ENCODE measurements at regions not wholly inside any gene's neighbourhood (a gene's known extent, or its start where the extent isn't known, plus 50 kb on each side); places are given as distances from the start of the nearest gene placed in this dataset.

DNA sequence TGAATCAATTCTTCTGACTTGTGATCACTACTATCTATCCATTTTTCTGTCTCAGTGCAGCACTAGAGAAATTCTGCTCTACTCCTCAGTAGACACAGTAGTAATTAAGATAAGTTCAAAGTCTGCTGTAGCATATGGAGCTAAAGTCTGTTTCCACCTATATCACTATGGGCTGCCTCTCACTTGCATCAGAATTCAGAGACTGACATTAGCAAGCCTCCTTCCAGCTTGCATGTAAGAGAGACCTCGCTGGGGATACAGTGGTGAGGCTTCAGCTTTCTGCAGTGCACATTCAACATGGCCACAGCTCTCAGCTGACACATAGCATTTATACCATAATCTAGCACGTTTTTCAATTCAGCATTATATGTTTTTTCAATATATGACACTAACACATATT is 217.0 kb downstream of the PLOD2 start:
- TF ChIP-seq, protein P1, sequence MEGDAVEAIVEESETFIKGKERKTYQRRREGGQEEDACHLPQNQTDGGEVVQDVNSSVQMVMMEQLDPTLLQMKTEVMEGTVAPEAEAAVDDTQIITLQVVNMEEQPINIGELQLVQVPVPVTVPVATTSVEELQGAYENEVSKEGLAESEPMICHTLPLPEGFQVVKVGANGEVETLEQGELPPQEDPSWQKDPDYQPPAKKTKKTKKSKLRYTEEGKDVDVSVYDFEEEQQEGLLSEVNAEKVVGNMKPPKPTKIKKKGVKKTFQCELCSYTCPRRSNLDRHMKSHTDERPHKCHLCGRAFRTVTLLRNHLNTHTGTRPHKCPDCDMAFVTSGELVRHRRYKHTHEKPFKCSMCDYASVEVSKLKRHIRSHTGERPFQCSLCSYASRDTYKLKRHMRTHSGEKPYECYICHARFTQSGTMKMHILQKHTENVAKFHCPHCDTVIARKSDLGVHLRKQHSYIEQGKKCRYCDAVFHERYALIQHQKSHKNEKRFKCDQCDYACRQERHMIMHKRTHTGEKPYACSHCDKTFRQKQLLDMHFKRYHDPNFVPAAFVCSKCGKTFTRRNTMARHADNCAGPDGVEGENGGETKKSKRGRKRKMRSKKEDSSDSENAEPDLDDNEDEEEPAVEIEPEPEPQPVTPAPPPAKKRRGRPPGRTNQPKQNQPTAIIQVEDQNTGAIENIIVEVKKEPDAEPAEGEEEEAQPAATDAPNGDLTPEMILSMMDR (conservative IDR thresholded peaks at IDR 0.05; ENCODE audit: low read length) = no peak
- no peak overlapping the region for H3K4me3 ChIP-seq (ENCODE audit: low read length)
- no peak for DNase-seq (ENCODE audit: low read depth)

DNA sequence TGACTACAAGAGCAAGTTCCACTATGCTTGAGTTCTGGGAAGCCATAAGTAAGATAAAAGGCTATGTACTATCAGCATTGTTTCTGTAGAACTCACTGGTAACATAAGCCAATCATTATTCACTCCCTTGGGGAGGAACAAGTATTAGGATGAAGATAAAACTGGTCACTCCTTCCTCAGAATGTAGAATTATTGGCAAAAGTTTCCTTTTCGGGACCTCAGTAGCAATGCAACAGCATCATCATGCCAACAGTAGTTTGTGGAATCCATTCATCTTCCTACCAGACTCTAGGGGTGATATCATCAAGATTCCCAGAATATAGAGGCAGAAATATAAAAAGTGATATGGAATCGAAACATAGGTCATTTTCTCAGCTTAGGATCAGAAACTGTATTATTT is 209.5 kb downstream of the PLOD2 start:
- H3K4me3 ChIP-seq (ENCODE audit: low read length) = no peak overlapping the region
- DNase-seq (ENCODE audit: low read depth) = peak; percentile 44
- TF ChIP-seq, protein P1 (conservative IDR thresholded peaks at IDR 0.05; ENCODE audit: low read length) = no peak

DNA sequence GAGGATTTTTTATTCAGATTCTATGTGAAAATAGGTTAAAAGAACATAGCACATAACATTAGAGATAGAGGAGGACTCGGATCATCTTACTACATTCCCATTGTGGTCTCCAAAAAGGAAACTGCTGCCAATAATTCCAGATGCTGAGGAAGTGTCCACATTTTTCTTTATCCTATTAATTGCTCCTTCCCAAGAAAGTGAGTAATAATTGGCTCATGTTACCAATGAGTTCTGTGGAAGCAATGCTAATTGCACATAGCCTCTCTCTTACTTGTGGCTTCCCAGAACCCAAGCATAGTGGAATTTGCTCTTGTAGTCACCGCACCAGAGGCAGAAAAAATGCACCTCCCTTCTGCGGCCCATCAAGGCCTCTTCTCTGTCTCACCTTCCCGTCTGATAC is 208.4 kb downstream of the PLOD2 start:
- H3K4me3 ChIP-seq (ENCODE audit: low read length) = no peak overlapping the region
- DNase-seq (ENCODE audit: low read depth) = peak; percentile 97
- TF ChIP-seq, protein P1 (conservative IDR thresholded peaks at IDR 0.05; ENCODE audit: low read length) = peak; percentile 9; the same call in 1 of the 2 replicates

DNA sequence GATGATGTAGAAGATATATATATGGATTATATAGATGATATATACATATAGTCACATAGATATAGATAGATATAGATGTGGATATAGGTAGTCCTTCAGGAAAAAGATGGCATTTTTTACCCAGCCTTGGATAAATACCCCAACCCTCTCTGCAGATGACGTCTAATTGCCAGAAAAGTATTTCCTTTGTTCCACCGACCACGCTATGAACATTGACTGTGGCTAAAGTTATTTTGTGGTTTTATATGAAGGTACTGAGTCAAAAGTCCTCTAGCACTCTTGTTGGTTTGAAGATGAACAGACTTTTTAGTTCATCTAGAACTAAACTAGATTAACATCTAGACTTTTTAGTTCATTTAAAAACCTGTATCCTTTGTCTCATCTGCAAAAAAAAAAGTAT is 207.7 kb downstream of the PLOD2 start:
- DNase-seq (ENCODE audit: low read depth) = peak; percentile 48
- TF ChIP-seq, protein P1 (conservative IDR thresholded peaks at IDR 0.05; ENCODE audit: low read length) = no peak

DNA sequence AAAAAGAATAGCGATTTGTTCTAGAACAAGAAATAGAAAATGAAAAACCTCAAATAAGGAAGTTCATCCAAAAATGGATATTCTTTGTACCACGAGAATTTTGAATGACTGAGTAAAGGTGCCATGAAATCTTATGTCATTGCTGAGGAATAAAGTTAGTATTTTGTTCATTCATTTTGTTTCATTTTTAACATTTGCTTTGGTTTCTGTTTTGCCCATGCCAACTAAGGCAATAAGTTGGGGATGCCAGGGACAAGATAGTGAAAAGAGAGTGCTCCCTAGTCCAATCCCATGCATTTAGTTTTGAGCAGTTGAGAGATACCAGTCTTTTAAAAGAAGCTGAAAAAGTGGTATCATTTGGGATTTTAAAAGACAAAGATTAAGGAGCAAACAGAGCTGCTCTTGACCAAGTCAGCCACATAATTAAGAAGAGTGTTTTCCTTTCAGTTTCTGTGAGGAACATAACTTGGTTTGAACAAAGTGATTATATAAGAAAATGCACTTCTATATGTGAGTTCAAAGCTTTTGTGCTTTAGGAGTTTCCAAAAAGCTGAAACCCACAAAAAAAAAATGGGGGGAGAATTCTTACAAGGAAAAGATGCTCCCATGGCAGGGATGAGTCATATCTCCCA is 201.4 kb downstream of the PLOD2 start:
- DNase-seq (ENCODE audit: low read depth) = no peak
- no peak overlapping the region for H3K4me3 ChIP-seq (ENCODE audit: low read length)
- TF ChIP-seq, protein P1 (conservative IDR thresholded peaks at IDR 0.05; ENCODE audit: low read length) = no peak

More for the DNA sequence above, 207.7 kb downstream of the PLOD2 start:
- H3K4me3 ChIP-seq (ENCODE audit: low read length) = no peak overlapping the region

DNA sequence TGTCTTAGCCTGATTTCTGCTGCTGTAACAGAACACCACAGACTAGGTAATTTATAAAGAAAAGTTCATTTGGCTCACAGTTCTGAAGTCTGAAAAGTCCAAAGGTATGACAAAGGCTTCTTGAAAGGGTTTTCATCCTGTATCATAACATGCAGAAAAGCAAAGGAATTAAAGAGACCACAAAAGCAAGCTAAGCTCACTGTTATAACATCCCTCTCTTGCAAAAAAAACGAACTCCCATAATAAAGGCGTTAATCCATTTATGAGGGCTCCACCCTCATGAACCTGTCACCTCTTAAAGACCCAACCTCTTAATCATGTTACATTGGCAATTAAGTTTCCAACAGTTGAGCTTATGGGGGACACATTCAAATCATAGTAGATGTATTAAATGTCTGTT is 197.9 kb downstream of the PLOD2 start:
- TF ChIP-seq, protein P1 (conservative IDR thresholded peaks at IDR 0.05; ENCODE audit: low read length) = no peak

DNA sequence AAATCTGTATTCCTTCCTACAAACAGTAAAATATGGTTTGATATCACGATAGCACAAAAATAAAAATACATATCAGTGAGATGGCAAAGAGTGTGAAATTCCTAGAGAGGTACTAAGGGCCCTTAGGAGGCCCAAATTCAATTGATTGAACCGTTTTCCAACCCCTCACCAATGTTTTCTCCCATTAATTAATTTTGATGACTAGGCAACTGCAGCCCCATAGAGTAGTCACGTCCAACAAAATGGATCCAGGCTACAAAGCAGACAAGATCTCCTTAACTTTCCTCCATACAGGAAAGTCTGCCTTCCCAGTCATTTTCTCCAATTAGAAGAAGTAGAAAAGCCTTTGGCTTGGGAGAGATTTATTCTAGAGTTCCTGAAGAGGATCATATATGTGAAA is 193.9 kb downstream of the PLOD2 start:
- no peak for DNase-seq (ENCODE audit: low read depth)
- TF ChIP-seq, protein P1 (conservative IDR thresholded peaks at IDR 0.05; ENCODE audit: low read length) = no peak
- H3K4me3 ChIP-seq (ENCODE audit: low read length) = no peak overlapping the region

More for the DNA sequence above, 197.9 kb downstream of the PLOD2 start:
- no peak overlapping the region for H3K4me3 ChIP-seq (ENCODE audit: low read length)
- DNase-seq (ENCODE audit: low read depth) = no peak
